ENCODE measurements at regions not wholly inside any gene's neighbourhood (a gene's known extent, or its start where the extent isn't known, plus 50 kb on each side); places are given as distances from the start of the nearest gene placed in this dataset.

DNA sequence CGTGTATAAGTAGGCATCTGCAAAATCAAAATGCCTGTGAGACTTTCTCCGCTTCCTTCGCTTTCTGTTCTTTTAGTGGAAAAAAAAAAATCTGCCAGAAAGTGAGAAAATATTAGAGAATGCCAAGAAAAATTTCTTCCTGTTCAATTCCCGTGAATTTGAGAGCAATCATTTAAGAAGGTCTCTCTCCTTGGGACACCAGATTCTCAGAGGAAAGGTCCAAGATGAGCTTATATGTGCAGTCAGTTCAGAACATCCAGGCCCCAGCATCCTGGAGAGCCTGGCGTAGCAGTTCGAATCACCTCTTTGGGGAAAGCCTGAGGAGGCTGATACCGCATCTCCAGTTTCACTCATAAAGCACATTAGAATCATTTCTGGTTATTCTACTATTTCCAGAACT is 912.8 kb downstream of the GALC start:
- no peak for DNase-seq

DNA sequence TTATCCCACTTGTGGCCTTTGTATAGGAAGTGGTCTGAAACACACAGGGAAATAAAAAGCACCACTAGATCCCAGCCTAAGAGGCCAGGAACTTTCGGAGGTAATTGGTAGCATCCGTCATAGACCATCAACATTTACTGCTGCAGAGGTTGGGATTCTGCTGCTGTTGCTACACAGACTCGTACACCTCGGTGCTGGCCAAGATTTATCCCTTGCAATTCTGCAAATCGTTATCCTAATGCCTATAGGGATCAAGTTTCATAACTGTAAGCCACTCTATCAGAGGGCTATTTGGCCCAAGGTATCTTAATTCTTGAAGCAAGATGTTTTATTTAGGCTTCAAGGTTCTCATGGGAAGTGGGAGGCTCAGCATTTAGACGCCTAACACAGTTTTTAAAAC is 913.6 kb downstream of the GALC start:
- no peak for DNase-seq

GRCh38 chr14:87076922-87077321 is 916.1 kb downstream of the GALC start:
- no peak for DNase-seq

- no peak for DNase-seq
These were observed 916.8 kb downstream of the GALC start for GRCh38 chr14:87076146-87076545.

DNA sequence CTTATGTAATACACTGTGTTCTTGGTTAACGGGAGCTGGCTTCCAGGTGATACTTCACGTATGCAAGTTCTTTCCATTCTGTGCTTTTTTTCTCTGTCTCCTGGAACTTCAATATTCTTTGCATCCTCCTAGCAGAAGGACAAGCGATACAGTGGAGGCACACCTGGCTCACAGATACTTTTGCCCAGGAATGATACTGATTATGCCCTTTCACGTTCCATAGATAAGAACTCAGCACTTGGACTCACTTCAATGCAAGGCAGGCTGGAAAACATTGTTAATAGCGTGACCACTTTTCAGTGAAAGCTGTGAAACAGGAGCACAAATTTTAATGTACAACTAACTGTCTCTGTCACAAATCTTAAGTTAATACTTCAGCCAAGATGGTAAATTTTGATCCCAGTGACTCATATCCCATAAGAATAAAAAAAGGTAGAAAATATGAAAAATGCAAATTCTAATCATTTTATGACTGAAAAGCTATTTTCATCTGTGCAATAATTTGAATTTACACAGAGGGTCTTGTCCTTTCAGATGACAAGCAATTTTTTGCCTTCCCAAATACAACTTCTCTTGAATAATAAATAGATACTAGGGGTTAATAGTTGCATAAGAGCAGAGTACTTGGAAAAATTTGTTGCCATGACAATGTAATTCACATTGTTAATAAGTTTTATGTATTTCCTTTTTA is 919.0 kb downstream of the GALC start:
- no peak for DNase-seq

GRCh38 chr14:87067591-87067990 is 925.4 kb downstream of the GALC start:
- no peak for DNase-seq

DNA sequence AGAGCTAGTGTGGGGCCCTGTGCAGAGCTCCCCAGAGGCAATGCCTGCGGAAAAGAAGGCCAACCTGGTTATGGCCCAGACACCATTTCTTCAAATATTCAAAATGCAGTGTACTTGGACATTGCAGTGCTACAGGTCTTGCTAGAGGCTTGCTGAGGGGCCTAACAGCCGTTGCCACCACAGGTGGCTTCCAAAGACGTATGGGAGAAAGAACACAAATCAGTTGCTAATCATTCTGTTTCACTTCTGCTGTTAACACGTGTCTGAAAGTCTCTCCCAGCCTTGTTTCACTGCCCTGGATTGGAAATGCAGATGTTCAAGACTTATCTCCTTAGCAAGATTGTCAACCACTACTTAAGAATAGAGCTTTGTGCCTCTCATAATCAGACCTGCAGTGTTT is 925.9 kb downstream of the GALC start:
- no peak for DNase-seq

GRCh38 chr14:87066221-87066817 is 926.7 kb downstream of the GALC start:
- no peak for DNase-seq

- DNase-seq, result no peak
These were observed 927.6 kb downstream of the GALC start for GRCh38 chr14:87065366-87065765.

DNA sequence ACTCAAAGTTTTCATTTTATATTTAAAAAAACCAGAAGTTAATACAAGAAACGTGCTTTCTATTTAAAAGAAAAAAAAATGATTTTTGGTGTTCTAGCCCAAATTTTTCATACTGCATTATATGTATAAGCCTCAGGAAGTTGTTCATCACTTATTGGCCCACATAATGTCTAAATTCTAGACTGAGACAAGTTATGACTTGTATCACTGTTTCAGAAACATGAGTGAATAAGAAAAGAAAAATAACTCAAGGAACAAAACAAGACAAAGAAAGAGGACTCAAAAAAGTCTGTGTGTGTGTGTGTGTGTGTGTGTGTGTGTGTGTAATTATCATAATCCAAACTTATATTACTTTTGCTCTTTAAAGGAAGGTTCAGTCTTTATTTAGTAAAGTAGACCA is 929.8 kb downstream of the GALC start:
- no peak for DNase-seq

GRCh38 chr14:87060405-87060804 is 932.6 kb downstream of the GALC start:
- no peak for DNase-seq

DNA sequence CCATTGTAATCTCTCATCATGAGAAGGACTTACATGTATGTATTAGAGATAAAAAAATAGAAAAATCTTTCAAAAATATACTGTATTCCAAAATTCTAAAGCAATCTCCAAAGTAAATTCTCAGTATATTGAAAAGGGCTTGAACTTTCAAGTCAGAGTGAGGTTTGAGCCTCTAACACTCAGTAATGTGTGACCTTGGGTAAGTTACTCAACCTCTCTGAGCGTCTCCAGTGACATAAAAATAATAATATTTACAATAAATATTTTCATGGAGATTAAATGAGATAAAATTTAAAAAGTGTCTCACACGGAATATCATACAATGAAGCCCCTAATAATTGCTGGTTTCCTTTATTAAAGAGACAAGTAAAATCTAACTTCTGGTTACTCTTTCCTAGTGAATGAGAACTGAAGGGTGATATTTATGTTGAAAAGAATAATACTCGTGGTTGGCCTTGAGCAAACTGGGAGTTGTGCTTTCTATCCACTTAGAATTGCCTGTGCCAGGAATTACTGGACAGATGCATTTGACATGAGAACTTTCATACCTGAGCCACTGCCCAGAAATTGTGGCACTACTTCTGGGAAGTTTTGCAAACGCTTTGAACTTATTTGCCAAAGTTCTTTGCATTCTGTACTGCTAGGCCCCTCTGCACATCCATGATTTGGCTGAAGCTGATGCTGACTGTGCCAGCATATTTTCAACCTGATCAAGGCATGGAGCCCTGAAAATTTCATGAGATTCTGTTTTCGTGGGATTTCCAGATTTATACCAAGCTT is 933.7 kb downstream of the GALC start:
- no peak for DNase-seq

DNA sequence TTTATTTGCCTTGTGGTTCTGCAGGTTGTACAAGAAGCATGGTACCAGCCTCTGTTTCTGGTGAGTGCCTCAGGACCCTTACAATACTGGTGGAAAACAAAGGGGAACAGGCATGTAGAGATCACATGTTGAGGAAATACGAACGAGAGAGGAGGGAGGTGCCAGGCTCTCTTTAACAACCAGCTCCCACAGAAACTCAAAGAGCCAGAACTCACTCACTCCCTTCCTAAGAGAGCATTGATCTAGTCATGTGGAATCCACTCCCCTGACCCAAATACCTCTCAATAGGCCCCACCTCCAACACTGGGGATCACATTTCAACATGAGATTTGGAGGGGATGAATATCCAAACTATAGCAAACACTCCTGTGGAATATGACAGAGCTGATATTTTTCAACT is 938.0 kb downstream of the GALC start:
- DNase-seq, result no peak

DNA sequence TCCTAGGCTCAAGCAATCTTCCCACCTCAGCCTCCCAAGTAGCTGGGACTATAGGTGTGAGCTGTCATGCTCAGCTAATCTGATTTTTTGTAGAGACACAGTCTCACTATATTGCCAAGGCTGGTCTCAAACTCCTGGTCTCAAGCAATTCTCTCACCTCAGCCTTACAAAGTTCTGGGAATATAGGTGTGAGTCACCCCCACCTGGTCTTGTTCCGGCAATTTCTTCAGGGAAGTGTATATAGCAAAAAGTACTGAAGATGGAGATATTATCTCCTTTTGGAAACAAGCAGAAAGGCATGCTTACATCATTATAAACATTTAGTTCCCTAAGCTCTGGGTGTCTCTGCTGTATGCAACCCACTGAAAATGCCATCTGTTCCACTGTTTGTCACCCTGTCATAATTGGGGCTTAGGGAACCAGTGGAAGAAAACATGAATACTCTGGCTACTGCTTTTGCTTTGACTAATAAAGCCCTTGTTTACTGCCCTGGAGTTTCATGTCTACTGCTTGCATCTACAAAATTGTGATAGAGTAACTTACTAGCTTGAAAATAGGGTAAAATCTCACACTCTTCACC is 940.2 kb downstream of the GALC start:
- DNase-seq, result no peak

- DNase-seq, result no peak
These were observed 942.6 kb downstream of the GALC start for GRCh38 chr14:87050421-87050820.

- DNase-seq, result peak; percentile 9 to 13
These were observed 943.0 kb downstream of the GALC start for GRCh38 chr14:87049950-87050349.

- no peak for DNase-seq
These were observed 946.0 kb downstream of the GALC start for GRCh38 chr14:87046960-87047359.

DNA sequence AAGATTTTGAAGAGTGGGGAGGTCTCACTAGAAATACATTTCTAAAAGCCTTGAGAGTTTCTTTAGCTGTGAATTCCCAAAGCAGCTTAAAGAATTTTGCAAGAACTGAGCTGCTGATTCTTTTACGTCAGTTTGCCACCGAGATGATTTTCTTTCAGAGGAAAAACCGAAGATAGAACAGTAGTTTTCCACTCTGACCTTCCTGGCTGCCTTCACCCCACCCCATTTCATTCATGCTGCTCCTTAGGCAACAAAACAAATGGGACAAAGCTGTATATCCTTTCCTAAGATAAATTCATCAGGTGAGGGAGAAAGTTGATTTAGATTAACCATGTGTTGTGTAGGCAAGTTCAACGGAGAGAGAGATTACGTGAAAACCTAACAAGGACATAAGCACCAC is 947.0 kb downstream of the GALC start:
- DNase-seq, result no peak

- no peak for DNase-seq
These were observed 947.7 kb downstream of the GALC start for GRCh38 chr14:87045246-87045645.

GRCh38 chr14:87044807-87045206 is 948.2 kb downstream of the GALC start:
- DNase-seq, result no peak

DNA sequence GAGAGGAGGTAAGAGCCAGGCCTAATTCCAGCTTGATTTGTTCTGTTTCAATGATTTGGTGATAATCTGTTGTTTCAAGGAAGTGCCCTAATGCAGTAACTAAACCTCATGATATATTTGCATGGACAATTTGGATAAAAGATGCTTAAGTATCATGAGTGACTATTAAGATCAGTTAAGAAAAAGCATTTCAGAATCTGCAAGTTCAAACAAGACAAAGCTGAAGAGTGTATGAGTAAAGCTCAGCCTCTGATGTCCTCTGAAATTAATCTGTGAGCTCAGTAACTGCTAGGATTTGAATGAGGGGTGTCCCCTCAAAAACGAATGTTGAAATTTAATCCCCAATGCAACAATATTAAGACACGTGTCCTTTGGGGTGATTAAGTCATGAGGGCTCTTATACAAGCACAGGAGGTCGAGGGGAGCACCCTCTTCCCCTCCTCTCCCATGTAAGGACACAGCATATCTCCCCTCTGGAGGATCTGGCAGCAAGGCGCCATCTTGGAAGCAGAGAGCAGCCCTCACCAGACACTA is 949.2 kb downstream of the GALC start:
- DNase-seq, result no peak

- no peak for DNase-seq
These were observed 950.6 kb downstream of the GALC start for GRCh38 chr14:87042354-87042753.

- DNase-seq, result no peak
These were observed 951.5 kb downstream of the GALC start for GRCh38 chr14:87041290-87042020.
